ENCODE measurements at regions not wholly inside any gene's neighbourhood (a gene's known extent, or its start where the extent isn't known, plus 50 kb on each side); places are given as distances from the start of the nearest gene placed in this dataset.

- DNase-seq (ENCODE audit: low spot score): no peak
Measured at GRCh38 chr4:14178421-14178820, 550.9 kb upstream of the BOD1L1 start.

GRCh38 chr4:14180166-14180565 lies 552.6 kb upstream of the BOD1L1 start:
- no peaks in the 10 kb centered on the region for H3K36me3 ChIP-seq

More at GRCh38 chr4:14178421-14178820, 550.9 kb upstream of the BOD1L1 start:
- no peak for TF ChIP-seq EZH2phosphoT487 (IDR thresholded peaks at IDR 0.05)
- TF ChIP-seq, protein P1, sequence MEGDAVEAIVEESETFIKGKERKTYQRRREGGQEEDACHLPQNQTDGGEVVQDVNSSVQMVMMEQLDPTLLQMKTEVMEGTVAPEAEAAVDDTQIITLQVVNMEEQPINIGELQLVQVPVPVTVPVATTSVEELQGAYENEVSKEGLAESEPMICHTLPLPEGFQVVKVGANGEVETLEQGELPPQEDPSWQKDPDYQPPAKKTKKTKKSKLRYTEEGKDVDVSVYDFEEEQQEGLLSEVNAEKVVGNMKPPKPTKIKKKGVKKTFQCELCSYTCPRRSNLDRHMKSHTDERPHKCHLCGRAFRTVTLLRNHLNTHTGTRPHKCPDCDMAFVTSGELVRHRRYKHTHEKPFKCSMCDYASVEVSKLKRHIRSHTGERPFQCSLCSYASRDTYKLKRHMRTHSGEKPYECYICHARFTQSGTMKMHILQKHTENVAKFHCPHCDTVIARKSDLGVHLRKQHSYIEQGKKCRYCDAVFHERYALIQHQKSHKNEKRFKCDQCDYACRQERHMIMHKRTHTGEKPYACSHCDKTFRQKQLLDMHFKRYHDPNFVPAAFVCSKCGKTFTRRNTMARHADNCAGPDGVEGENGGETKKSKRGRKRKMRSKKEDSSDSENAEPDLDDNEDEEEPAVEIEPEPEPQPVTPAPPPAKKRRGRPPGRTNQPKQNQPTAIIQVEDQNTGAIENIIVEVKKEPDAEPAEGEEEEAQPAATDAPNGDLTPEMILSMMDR (IDR thresholded peaks at IDR 0.05): no peak
- TF ChIP-seq EZH2 (IDR thresholded peaks at IDR 0.05): no peak
- H4K20me1 ChIP-seq (ENCODE audit: low read depth): no peaks in the 10 kb centered on the region
- H3K4me1 Mint-ChIP-seq: peaks cover 2% of the 10 kb centered on the region
- H3K4me2 ChIP-seq: no peak overlapping the region
- no peak overlapping the region for H3K27ac ChIP-seq
- no peaks in the 10 kb centered on the region for H3F3A ChIP-seq (ENCODE audit: low read depth)
- H3K36me3 Mint-ChIP-seq: no peaks in the 10 kb centered on the region
- H3K27me3 Mint-ChIP-seq (ENCODE audit: insufficient read depth, low read depth): no peaks in the 10 kb centered on the region
- no peaks in the 10 kb centered on the region for H3K79me2 ChIP-seq (ENCODE audit: low read depth)
- no peak overlapping the region for H3K4me3 ChIP-seq
- H3K4me3 Mint-ChIP-seq: no peak overlapping the region
- no peaks in the 10 kb centered on the region for H3K4me1 ChIP-seq
- H3K27me3 ChIP-seq: no peaks in the 10 kb centered on the region
- no peaks in the 10 kb centered on the region for H3K9me3 Mint-ChIP-seq
- H3K9ac ChIP-seq: no peak overlapping the region
- no peaks in the 10 kb centered on the region for H3K36me3 ChIP-seq
- H3K27ac Mint-ChIP-seq: no peak overlapping the region
- no peak overlapping the region for H2AFZ ChIP-seq (replicated peaks)
- no peaks in the 10 kb centered on the region for H3K9me3 ChIP-seq (ENCODE audit: low read depth)

DNA sequence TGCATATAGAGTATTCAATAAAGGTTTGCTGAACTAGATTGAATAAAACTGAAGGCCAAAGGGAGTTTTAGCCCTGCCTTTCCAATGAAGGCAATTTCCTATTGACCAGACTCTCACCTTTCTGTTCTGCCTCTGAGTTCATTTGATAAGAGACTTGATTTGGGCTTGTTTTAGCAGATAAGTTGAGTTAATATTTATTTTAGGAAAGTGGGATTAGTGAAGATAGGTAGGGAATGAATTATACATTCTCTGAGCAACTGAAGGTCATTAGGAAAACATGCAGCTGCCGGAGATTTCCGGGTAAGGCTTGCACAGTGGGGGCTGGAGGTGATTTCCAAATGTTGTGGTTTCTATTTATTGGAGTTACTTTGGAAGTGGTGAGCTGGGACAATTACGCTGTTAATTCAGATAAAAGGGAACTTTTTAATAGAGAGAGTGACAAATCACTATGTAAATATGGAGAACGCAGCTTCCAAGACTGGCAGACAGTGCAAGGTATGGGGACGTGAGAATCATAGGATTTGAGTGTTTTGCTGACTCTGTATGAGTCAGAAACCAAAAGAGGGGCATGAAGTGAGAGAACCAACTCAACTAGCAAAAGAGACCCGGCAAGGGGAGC lies 553.6 kb upstream of the BOD1L1 start:
- Mint-ChIP-seq H3K9me3 (no peaks in the 10 kb centered on the region), H3K4me1 (peaks cover 2% of the 10 kb centered on the region), H3K36me3 (no peaks in the 10 kb centered on the region), H3K4me3 (no peak overlapping the region), H3K27me3 (ENCODE audit: insufficient read depth, low read depth) (no peaks in the 10 kb centered on the region), H3K27ac (no peak overlapping the region)
- no peaks in the 10 kb centered on the region for H3K36me3 ChIP-seq
- no peaks in the 10 kb centered on the region for H3F3A ChIP-seq (ENCODE audit: low read depth)
- H4K20me1 ChIP-seq (ENCODE audit: low read depth): no peaks in the 10 kb centered on the region
- no peak overlapping the region for H3K4me2 ChIP-seq
- no peaks in the 10 kb centered on the region for H3K27me3 ChIP-seq
- H3K4me1 ChIP-seq: no peaks in the 10 kb centered on the region
- no peak overlapping the region for H2AFZ ChIP-seq (replicated peaks)
- H3K4me3 ChIP-seq: no peak overlapping the region
- no peaks in the 10 kb centered on the region for H3K79me2 ChIP-seq (ENCODE audit: low read depth)
- H3K27ac ChIP-seq: no peak overlapping the region
- no peak for DNase-seq (ENCODE audit: low spot score)
- no peaks in the 10 kb centered on the region for H3K9me3 ChIP-seq (ENCODE audit: low read depth)
- H3K9ac ChIP-seq: no peak overlapping the region
- TF ChIP-seq, protein P1 (IDR thresholded peaks at IDR 0.05): no peak
- TF ChIP-seq EZH2phosphoT487 (IDR thresholded peaks at IDR 0.05) (no peak), EZH2 (IDR thresholded peaks at IDR 0.05) (no peak)

More at GRCh38 chr4:14180166-14180565, 552.6 kb upstream of the BOD1L1 start:
- H3K9me3 Mint-ChIP-seq: no peaks in the 10 kb centered on the region
- Histone ChIP-seq H3K9ac (no peak overlapping the region), H3F3A (ENCODE audit: low read depth) (no peaks in the 10 kb centered on the region), H2AFZ (replicated peaks) (no peak overlapping the region), H3K9me3 (ENCODE audit: low read depth) (no peaks in the 10 kb centered on the region), H4K20me1 (ENCODE audit: low read depth) (no peaks in the 10 kb centered on the region), H3K27ac (no peak overlapping the region), H3K4me3 (no peak overlapping the region), H3K27me3 (no peaks in the 10 kb centered on the region), H3K4me2 (no peak overlapping the region), H3K4me1 (no peaks in the 10 kb centered on the region), H3K79me2 (ENCODE audit: low read depth) (no peaks in the 10 kb centered on the region)
- TF ChIP-seq EZH2 (IDR thresholded peaks at IDR 0.05): no peak
- no peak overlapping the region for H3K4me3 Mint-ChIP-seq
- no peaks in the 10 kb centered on the region for H3K36me3 Mint-ChIP-seq
- peaks cover 2% of the 10 kb centered on the region for H3K4me1 Mint-ChIP-seq
- H3K27ac Mint-ChIP-seq: no peak overlapping the region
- DNase-seq (ENCODE audit: low spot score): no peak
- H3K27me3 Mint-ChIP-seq (ENCODE audit: insufficient read depth, low read depth): no peaks in the 10 kb centered on the region

GRCh38 chr4:14182148-14182547 lies 554.6 kb upstream of the BOD1L1 start:
- no peak overlapping the region for H3K27ac Mint-ChIP-seq
- Histone ChIP-seq H3K4me3 (no peak overlapping the region), H2AFZ (replicated peaks) (no peak overlapping the region), H3K27ac (no peak overlapping the region), H3F3A (ENCODE audit: low read depth) (no peaks in the 10 kb centered on the region), H3K9me3 (ENCODE audit: low read depth) (no peaks in the 10 kb centered on the region), H3K27me3 (no peaks in the 10 kb centered on the region), H3K4me1 (no peaks in the 10 kb centered on the region), H4K20me1 (ENCODE audit: low read depth) (no peaks in the 10 kb centered on the region), H3K9ac (no peak overlapping the region), H3K79me2 (ENCODE audit: low read depth) (no peaks in the 10 kb centered on the region), H3K4me2 (no peak overlapping the region), H3K36me3 (no peaks in the 10 kb centered on the region)
- H3K4me3 Mint-ChIP-seq: no peak overlapping the region
- no peak for DNase-seq (ENCODE audit: low spot score)
- TF ChIP-seq, protein P1 (IDR thresholded peaks at IDR 0.05): no peak
- TF ChIP-seq EZH2phosphoT487 (IDR thresholded peaks at IDR 0.05) (no peak), EZH2 (IDR thresholded peaks at IDR 0.05) (no peak)
- peaks cover 2% of the 10 kb centered on the region for H3K4me1 Mint-ChIP-seq
- H3K36me3 Mint-ChIP-seq: no peaks in the 10 kb centered on the region
- H3K9me3 Mint-ChIP-seq: no peaks in the 10 kb centered on the region
- H3K27me3 Mint-ChIP-seq (ENCODE audit: insufficient read depth, low read depth): no peaks in the 10 kb centered on the region
